HG03108 (cell line): ENCODE measurements at regions not wholly inside any gene's neighbourhood (a gene's known extent, or its start where the extent isn't known, plus 50 kb on each side); places are given as distances from the start of the nearest gene placed in this dataset.

Experiments used
- ATAC-seq: cut with Tn5 transposase; IDR thresholded peaks from one replicate; pipeline ENCODE4 v1.9.1; 2021; ENCODE audit warnings: moderate library complexity; ENCODE audit not compliant: unreplicated experiment

DNA sequence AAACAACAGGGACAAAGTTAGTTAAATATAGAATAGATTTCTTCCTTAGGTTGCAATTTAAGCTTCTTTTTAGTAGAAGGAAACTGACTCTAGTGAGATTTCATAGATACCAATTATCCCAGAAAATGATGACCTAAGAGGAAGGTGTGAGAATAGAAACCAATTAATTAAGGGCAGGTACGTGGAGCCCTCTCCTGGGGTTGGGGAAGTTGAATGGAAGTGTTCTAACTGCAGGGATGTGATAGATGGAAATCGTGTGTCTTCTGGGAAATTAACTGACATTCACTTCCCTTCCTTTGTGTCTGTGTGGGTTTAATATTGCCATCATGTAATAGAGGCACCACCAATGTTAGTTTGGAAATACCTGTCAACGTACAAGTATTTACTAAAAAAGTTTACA, 204.1 kb upstream of the ANK2 start:
- ATAC-seq, result no peak

DNA sequence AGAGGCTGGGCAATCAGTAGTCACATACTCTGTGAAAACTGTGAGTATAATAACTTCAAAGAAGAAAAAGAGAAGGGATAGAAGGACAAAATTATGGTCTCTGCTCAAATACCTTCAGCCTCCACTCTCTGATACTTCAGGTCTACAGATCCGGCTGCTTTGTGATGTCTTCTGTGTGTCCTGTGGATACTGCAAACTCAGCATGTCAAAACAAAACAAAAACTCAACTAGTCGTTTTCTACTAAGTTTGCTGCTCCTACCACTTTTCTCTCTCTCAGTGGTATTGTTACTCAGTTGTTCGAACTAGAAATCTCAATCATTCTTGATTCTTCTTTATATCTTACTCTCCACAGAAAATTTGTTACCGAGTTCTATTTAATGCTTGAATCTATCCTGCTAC, 202.4 kb upstream of the ANK2 start:
- no peak for ATAC-seq

DNA sequence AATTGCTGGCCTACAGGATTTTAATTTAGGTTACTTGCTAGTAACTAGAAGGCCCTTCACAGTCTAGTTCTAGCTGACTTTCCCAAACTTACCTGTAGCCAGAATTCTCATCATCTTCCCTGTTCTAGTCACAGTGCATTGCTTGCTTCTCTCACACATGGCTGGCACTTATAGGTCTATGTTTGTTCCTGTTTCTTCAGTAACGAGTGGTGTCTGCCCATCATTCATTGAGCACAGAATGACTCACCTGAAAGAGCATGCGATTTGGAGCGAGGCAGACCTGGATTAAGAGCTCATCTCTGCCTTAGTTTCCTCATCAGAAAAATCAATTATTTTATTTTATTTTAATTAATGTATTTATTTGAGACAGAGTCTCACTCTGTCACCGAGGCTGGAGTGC, 201.7 kb upstream of the ANK2 start:
- no peak for ATAC-seq

- no peak for ATAC-seq
Measured at GRCh38 chr4:112848911-112849310, 200.5 kb upstream of the ANK2 start.

DNA sequence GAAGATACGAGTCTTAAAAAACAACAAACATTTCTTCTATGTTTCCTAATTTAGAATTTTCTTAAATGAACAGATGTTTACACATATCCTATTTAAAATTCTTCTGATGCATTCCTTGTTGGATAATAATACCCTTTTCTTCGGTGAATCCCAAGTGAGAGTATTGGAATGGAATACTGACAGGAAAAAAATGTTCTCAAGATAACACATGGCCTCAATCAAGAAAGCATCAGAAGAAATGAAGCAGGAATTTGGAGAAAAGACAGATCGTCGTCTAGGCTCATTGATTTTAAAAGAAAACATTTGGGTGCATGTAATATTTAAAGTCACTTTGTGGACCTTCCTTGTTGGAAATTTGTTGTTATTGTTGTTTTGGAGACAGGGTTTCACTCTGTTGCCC, 196.9 kb upstream of the ANK2 start:
- ATAC-seq, result no peak

DNA sequence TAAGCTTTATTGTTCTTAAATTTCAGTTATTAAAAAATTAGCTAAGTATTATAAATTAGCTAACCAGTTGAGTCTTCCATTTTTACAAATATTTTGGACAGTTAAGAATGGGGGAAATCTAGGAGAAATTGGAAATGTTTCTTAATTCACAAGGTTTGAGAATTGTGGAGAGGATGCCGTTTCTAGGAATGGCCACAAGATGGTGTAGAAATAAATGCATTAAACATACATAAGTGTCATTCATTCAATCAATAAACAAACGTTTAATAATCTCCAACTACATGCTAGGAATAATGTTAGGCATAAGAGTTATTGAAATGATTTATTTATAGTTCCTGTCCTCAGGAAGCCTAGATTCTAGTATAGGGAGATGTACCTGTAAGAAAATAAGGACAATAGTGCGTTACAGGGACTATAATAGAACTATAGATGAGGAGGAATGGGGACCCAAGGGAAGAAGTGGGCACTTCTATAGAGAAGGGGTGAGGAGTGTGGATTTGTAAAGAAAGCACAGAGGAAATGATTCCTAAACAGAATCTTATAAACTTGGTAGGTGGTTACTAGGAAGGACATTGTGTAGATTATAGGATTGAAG, 195.7 kb upstream of the ANK2 start:
- no peak for ATAC-seq

DNA sequence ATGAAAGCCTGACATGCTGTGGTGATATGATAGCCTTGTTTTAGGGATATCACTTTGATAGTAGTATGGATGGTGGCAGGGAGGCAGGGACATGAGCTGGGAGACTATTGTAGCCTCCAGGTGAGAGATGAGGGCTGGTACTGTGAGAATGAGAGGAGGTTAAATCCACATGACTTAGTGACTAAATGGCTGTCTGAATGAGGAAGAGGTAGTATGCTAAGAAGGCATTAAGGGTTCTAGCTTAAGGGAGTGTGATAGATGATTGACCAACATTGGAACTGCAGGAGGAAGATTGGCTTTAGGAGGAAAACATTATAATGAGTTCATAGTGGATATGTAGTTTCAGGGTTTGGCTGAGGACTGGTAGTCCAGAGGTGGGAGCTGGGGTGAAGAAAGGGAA, 195.0 kb upstream of the ANK2 start:
- no peak for ATAC-seq

- ATAC-seq, result no peak
Measured at GRCh38 chr4:112855058-112855457, 194.4 kb upstream of the ANK2 start.

DNA sequence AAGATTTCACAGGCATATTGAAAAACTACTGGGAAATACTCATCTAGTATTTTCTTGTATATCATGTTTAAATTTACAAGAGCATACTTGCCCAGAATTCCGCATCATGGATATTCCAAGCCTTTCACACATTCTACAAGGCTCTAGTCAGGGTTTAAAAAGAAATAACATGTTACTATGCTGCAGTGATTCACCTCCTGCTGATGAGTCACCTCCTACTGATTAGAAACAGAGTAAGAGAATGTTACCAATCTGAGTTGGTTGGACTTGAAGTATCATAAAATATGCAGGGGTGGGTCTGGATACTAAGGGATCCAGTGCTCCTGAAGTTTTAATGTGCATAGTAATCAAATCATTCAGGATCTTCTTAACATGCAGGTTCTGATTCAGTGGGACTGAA, 192.0 kb upstream of the ANK2 start:
- no peak for ATAC-seq

- no peak for ATAC-seq
Measured at GRCh38 chr4:112858751-112859150, 190.7 kb upstream of the ANK2 start.

DNA sequence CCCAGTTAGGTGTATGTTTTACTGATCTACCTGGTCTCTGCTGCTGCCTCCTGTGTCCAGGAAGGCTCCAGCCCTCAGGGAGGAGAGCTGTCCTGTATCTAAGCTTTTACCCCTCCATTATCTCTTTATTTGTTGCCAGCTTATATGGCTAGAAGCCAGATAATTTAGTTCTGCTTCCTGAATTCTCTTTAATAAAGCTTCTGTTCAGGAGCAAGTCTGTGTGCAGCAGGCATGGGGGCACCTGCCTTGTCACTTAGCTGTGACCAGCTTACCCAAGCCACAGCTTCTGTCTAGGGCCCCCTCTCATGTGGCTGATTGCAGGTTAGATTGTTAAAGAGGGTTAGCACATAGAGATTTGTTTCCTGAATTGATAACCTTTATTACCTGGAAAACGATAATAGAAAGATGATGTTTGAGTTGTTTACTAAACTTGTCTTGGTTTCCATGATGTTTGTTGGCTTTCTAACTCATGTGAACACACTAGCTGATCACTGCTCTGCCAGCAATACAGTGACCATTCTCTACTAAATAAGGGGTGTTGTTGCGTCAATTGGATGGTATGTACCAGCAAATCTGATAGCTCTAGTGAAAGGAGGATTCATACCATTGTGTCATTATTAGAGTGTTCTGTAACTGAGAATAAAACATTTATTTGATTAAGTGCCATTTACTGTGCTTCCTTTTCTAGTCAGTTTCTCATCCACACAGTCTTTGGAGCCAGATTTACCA, 189.8 kb upstream of the ANK2 start:
- ATAC-seq, result no peak

DNA sequence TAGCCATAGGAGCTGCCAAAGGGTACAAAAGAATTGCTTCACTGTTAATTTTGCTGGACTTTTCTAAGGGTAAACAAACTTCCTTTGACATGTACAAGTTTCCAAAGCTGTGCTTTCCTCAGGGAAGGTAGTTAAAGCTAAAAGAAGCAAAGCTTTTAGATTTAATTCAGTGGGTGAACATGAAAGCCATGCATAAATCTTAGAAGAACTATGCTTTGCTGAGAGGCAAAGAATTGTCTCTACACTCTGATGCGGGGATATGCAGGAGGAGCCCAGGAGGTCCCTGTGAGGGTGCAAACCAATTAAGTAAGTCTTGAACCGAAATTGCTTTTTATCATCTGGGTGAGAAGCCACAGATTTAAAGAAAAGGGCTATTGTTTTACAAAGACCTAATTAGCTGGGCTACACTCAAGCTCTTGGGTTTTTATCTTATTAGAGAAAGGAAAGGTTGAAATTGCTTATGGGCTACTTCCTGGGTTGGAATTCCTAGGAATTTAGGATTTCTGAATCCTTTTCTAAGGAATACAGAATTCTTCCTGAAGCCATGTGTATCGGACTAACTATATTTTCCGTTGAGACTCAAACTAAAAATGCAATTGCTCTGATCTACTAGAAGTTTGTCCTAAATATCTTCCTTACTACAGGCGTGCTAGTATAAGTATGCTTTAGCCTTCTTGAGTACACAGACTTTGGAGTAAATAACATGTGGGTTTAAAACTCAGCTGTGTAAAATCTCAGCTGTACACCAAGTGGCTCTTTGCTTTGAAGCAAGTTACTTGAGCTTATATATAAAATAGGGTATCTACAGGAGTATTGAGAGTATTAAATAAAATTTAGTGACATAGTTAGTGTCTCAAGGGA, 188.4 kb upstream of the ANK2 start:
- ATAC-seq, result no peak

GRCh38 chr4:112861691-112862674, 187.5 kb upstream of the ANK2 start:
- ATAC-seq, result no peak

GRCh38 chr4:112865443-112865842, 184.0 kb upstream of the ANK2 start:
- no peak for ATAC-seq

DNA sequence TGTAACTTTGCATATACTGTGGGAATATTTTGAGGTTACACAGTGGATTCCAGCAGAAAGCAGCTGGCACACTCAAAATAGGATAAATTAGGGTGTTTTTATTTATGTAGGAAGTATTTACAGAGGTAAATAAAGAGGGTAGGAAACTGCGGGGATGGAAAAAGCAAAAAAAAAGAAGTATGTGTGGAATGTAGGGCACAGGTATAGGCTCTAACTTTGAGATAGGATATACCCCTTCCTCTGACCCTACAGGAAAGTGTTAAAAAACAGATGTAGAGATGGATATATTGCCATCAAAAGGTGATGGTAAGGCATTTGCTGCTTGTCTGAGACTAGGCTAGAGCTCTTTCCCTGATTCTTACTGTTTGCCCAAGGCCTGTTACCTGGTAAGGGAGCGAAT, 173.1 kb upstream of the ANK2 start:
- no peak for ATAC-seq

GRCh38 chr4:112881842-112882241, 167.6 kb upstream of the ANK2 start:
- no peak for ATAC-seq

DNA sequence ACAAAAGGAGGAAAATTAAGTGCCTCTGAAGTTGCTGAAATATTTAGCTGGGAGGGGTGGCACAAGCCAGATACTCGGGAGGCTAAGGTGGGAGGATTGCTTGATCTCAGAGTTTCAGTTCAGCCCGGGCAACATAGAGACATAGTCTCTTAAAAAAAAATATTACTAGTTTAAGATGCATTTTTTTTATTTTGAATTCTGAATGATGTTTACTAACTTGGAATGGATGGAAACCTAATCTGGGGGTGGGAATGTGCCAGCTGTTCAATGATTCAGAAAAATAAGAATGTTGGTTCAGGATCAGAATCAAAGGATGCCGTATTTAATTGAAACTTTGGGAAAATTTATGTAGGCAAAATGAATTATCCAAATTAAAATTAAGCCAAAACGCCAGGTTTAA, 167.2 kb upstream of the ANK2 start:
- no peak for ATAC-seq

DNA sequence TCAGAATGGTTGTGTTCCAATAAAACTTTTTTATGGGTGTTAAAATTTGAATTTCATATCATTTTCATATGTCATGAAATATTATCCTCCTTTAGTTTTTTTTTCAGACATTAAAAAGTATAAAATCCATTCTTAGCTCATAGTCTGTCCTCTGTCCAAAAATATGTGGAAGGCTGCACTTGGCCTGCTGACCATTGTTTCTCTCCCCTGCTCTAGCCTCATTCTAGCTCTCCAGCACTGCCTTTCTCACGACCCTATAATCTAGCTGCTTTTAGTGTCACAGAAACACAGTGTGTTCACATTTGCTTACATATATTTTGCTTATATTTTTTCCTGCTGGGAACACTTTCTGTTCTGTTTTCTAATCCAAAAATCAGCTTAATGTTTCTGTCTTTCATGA, 165.0 kb upstream of the ANK2 start:
- no peak for ATAC-seq

GRCh38 chr4:112885897-112886296, 163.6 kb upstream of the ANK2 start:
- ATAC-seq, result no peak

GRCh38 chr4:112888622-112889021, 160.8 kb upstream of the ANK2 start:
- ATAC-seq, result no peak

GRCh38 chr4:112889199-112889598, 160.3 kb upstream of the ANK2 start:
- no peak for ATAC-seq
